ENCODE measurements at regions not wholly inside any gene's neighbourhood (a gene's known extent, or its start where the extent isn't known, plus 50 kb on each side); places are given as distances from the start of the nearest gene placed in this dataset.

- Histone ChIP-seq H3K27me3 (no peaks in the 10 kb centered on the region), H3K36me3 (replicated peaks in 1 of 2) (no peaks in the 10 kb centered on the region), H3K9me3 (replicated peaks in 1 of 3) (no peaks in the 10 kb centered on the region), H3K4me1 (replicated peaks in 1 of 2) (peaks cover 0 to 9% of the 10 kb centered on the region in 2 donors), H3K4me3 (no peak overlapping the region), H3K27ac (peak overlapping the region in 1 of 5 donors; percentile 10)
- 81 to 90% (median 85%) methylated on average over 6 of the region's 6 CpGs for WGBS, 4 donors
- TF ChIP-seq POLR2A (IDR thresholded peaks at IDR 0.05) (no peak), CTCF (IDR thresholded peaks at IDR 0.05) (no peak)
- intact Hi-C loops (cut with DNase I), result loop anchor here in 1 of 2 donors (10.0 kb wide), 1 partner anchor 164 kb away; no protein-coding TSS in a partner anchor
- no peak for DNase-seq
These were observed 109.9 kb downstream of the DAD1 start for GRCh38 chr14:22479132-22479531.

- H3K27me3 ChIP-seq, result no peaks in the 10 kb centered on the region
- H3K27ac ChIP-seq, result no peak overlapping the region
- no peak overlapping the region for H3K4me3 ChIP-seq
- H3K4me1 ChIP-seq (replicated peaks in 1 of 2), result peaks cover 0 to 9% of the 10 kb centered on the region in 2 donors
- DNase-seq, result no peak
- 26 to 69% (median 53%) methylated on average over 3 of the region's 3 CpGs for WGBS, 4 donors
- H3K36me3 ChIP-seq (replicated peaks in 1 of 2), result no peaks in the 10 kb centered on the region
- TF ChIP-seq POLR2A (IDR thresholded peaks at IDR 0.05) (no peak), CTCF (IDR thresholded peaks at IDR 0.05) (no peak)
- intact Hi-C loops (cut with DNase I), result loop anchor here in 1 of 2 donors (10.0 kb wide), 1 partner anchor 164 kb away; no protein-coding TSS in a partner anchor
- no peaks in the 10 kb centered on the region for H3K9me3 ChIP-seq (replicated peaks in 1 of 3)
These were observed 110.4 kb downstream of the DAD1 start for GRCh38 chr14:22478670-22479069.

- Histone ChIP-seq H3K27me3 (no peaks in the 10 kb centered on the region), H3K27ac (no peak overlapping the region), H3K4me3 (no peak overlapping the region), H3K4me1 (replicated peaks in 1 of 2) (peaks cover 0 to 9% of the 10 kb centered on the region in 2 donors), H3K36me3 (replicated peaks in 1 of 2) (no peaks in the 10 kb centered on the region), H3K9me3 (replicated peaks in 1 of 3) (no peaks in the 10 kb centered on the region)
- DNase-seq, result no peak
- intact Hi-C loops (cut with DNase I), result loop anchor here in 1 of 2 donors (10.0 kb wide), 1 partner anchor 163 kb away; no protein-coding TSS in a partner anchor
- WGBS, 4 donors, result 87 to 91% (median 89%) methylated on average over 4 of the region's 4 CpGs
- TF ChIP-seq CTCF (IDR thresholded peaks at IDR 0.05), result no peak
- no peak for TF ChIP-seq POLR2A (IDR thresholded peaks at IDR 0.05)
These were observed 110.8 kb downstream of the DAD1 start for GRCh38 chr14:22478247-22478646.

- TF ChIP-seq CTCF (IDR thresholded peaks at IDR 0.05), result no peak
- TF ChIP-seq POLR2A (IDR thresholded peaks at IDR 0.05), result no peak
- Histone ChIP-seq H3K4me3 (no peak overlapping the region), H3K27ac (peak overlapping the region in 1 of 5 donors; percentile 1), H3K36me3 (replicated peaks in 1 of 2) (no peaks in the 10 kb centered on the region), H3K4me1 (replicated peaks in 1 of 2) (peaks cover 0 to 9% of the 10 kb centered on the region in 2 donors), H3K9me3 (replicated peaks in 1 of 3) (no peaks in the 10 kb centered on the region), H3K27me3 (no peaks in the 10 kb centered on the region)
- whole genome bisulfite sequencing, 4 donors, result 79 to 91% (median 86%) methylated on average over 5 of the region's 5 CpGs
- no peak for DNase-seq
- intact Hi-C loops (cut with DNase I), result loop anchor here in 1 of 2 donors (10.0 kb wide), 1 partner anchor 163 kb away; no protein-coding TSS in a partner anchor
These were observed 111.3 kb downstream of the DAD1 start for GRCh38 chr14:22477569-22478194.

Data from adrenal gland (tissue), 9 donors.